Cardiac fibroblast (primary cell): ENCODE measurements at regions not wholly inside any gene's neighbourhood (a gene's known extent, or its start where the extent isn't known, plus 50 kb on each side); places are given as distances from the start of the nearest gene placed in this dataset.

Source experiments
- DNase-seq, 2 donors: peaks; one replicate each; pipeline versions ENCODE4 v3.0.0 to v3.0.0-alpha.2; 2010; ENCODE audit warnings: low read depth in 2 of 2
- H3K4me3 ChIP-seq, 2 donors: replicated peaks in 1 of 2; 1 replicate in 1 of 2; 2 replicates in 1 of 2; pipeline ENCODE4 v1.5.1; 2011; ENCODE audit warnings: low read depth in 2 of 2, low read length in 2 of 2, mild to moderate bottlenecking in 2 of 2, moderate library complexity in 1 of 2
- CTCF ChIP-seq: IDR thresholded peaks from one replicate; pipeline ENCODE4 v1.5.1; 2011; ENCODE audit warnings: low read depth, mild to moderate bottlenecking, low read length, inconsistent platforms

GRCh38 chr7:145665499-145666258 is 450.9 kb upstream of the CNTNAP2 start:
- no peak for TF ChIP-seq CTCF
- peak in 1 of 2 donors; percentile 23 for DNase-seq

GRCh38 chr7:145655666-145656065 is 460.9 kb upstream of the CNTNAP2 start:
- TF ChIP-seq CTCF, result no peak
- no peak overlapping the region for H3K4me3 ChIP-seq
- no peak for DNase-seq

More at GRCh38 chr7:145665499-145666258, 450.9 kb upstream of the CNTNAP2 start:
- no peak overlapping the region for H3K4me3 ChIP-seq

- no peak for DNase-seq
- H3K4me3 ChIP-seq, result no peak overlapping the region
- no peak for TF ChIP-seq CTCF
Observed at GRCh38 chr7:145645135-145645515, 471.5 kb upstream of the CNTNAP2 start.

- no peak overlapping the region for H3K4me3 ChIP-seq
- DNase-seq, result peak in 1 of 2 donors; percentile 58
- no peak for TF ChIP-seq CTCF
Observed at GRCh38 chr7:145644426-145645134, 472.0 kb upstream of the CNTNAP2 start.

DNA sequence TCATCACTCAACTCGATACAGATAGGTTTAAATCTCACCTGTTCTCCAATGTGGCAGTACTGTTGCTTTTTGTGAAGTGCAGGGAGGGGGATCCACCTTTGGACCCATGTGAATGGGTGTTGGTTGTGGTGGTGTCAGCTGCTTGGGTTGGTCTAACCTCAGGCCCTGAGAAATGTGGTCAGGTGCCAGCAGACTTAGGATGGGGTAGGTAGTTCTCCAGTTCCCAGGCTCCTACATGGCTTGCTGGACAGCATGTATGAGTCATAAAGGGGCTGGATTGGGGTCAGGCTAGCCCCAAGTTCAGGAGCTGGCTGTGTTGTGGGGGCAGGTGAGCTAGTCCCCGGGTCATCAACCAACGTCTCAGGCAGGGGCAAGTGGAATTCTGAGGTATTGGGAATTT is 472.6 kb upstream of the CNTNAP2 start:
- no peak for DNase-seq
- TF ChIP-seq CTCF, result no peak
- H3K4me3 ChIP-seq, result no peak overlapping the region

DNA sequence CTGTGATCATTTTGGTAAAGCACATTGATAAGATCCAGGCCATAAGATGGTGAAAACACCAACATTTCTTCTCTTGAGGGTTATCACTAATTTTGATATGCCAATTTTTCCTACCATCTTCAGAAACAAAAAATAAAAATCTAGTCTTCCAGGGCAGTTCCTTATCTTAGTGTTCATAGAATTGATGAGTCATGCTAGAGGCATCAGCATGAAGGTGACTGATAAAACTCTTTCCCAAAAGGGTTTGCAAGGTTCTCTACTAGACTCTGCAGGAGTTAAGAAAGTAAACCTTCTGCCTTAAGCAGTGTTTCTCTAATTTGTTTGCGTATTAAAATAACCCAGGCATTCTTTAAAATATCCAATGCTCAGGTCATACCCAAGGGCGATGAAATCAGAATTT is 483.1 kb upstream of the CNTNAP2 start:
- H3K4me3 ChIP-seq, result no peak overlapping the region
- no peak for DNase-seq
- no peak for TF ChIP-seq CTCF
